ENCODE measurements at regions not wholly inside any gene's neighbourhood (a gene's known extent, or its start where the extent isn't known, plus 50 kb on each side); places are given as distances from the start of the nearest gene placed in this dataset.

DNA sequence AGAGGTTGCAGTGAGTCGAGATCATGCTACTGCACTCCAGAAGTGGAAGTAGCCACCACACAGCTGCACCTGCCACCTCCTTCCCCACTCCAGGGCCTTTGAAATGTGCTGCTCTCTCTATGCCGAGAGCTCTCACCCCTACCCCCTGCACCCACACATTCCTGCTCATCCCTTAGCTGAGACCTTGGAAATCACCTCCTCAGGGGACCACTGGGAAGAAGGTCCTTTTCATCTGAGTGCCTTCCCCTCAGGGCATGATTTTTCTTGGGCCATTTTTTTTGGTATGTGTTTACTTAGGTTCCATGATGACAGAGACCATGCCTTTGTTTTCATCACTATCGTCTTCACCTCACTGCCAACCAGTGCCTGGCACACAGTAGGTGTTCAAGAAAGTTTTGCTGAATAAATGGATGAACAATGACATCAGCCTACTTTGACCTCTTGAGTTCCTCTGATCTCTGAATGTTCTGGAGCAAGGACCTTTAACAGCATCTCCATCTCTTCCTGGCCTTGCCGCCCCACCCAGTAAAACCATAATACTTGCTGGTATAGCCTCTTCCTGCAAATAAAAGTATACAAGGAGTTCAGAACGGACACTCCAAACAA lies 166.6 kb upstream of the KLF14 start:
- Mint-ChIP-seq H3K36me3 (no peaks in the 10 kb centered on the region), H3K27ac (no peak overlapping the region), H3K4me1 (ENCODE audit: unreplicated experiment) (peaks cover 49% of the 10 kb centered on the region), H3K4me3 (no peak overlapping the region), H3K9me3 (peaks cover 4% of the 10 kb centered on the region), H3K27me3 (peaks cover 57% of the 10 kb centered on the region)
- no peak for DNase-seq (ENCODE audit: extremely low spot score, unreplicated experiment)
- TF ChIP-seq, protein P1, sequence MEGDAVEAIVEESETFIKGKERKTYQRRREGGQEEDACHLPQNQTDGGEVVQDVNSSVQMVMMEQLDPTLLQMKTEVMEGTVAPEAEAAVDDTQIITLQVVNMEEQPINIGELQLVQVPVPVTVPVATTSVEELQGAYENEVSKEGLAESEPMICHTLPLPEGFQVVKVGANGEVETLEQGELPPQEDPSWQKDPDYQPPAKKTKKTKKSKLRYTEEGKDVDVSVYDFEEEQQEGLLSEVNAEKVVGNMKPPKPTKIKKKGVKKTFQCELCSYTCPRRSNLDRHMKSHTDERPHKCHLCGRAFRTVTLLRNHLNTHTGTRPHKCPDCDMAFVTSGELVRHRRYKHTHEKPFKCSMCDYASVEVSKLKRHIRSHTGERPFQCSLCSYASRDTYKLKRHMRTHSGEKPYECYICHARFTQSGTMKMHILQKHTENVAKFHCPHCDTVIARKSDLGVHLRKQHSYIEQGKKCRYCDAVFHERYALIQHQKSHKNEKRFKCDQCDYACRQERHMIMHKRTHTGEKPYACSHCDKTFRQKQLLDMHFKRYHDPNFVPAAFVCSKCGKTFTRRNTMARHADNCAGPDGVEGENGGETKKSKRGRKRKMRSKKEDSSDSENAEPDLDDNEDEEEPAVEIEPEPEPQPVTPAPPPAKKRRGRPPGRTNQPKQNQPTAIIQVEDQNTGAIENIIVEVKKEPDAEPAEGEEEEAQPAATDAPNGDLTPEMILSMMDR (conservative IDR thresholded peaks at IDR 0.05) = no peak

DNA sequence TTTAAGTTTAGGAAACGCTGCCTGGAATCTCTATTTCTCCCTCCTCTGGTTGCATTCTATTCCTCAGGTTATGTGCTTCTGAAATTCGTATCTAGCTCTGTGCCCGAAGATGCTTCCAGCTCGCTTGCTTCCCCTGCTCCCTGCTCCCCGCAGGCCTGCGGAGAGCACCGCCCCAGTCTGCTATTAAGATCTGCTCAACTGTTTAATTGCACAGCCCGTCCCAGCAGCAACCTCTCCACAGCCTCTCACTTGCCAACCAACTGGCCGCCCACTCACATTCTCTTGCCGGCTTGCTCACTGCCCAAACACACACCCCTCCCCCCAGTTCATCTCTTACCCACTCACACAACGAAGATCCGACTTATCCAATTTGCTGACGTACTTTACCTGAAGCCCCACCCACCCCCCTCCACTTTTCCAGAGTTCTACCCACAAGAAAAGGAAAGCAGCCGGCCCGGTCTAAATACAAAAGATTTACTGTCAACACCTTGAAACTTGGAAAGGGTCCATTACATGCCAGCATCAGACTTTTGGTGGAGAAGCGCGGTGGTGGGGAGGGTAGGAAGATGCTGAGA lies 167.3 kb upstream of the KLF14 start:
- Mint-ChIP-seq H3K27me3 (peaks cover 50% of the 10 kb centered on the region), H3K9me3 (peaks cover 4% of the 10 kb centered on the region), H3K4me1 (ENCODE audit: unreplicated experiment) (peaks cover 43% of the 10 kb centered on the region), H3K36me3 (no peaks in the 10 kb centered on the region), H3K27ac (peak overlapping the region; percentile 57), H3K4me3 (peak overlapping the region; percentile 57)
- DNase-seq (ENCODE audit: extremely low spot score, unreplicated experiment) = no peak
- TF ChIP-seq, protein P1 (conservative IDR thresholded peaks at IDR 0.05) = no peak

DNA sequence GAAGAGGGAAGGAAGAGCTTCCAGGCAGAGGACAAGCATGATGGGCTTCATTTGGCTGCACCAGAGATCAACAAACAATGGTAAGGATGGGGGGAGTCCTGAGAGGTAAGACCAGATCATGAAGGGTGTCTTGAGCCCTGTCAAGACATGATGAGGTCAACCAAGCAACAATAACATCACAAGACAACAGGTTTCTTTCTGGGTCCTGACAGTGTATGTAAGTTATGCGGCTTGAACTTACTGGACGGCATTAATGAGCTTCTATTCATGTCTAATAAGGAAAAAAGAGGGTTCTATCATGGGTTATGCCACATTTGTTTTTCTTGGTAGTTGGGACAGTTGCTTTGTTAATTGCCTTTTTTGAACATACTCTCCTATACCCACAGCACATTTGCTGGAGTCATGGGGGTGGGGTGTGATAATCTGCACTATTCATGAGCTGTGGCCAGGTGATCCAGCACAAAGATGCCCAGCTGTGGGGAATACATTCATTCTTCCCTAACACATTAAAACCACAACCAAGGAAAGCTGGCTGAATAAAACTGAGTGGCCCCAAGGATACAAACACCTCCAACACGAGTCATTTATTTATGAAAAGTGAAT lies 168.8 kb upstream of the KLF14 start:
- Mint-ChIP-seq H3K4me3 (no peak overlapping the region), H3K4me1 (ENCODE audit: unreplicated experiment) (peaks cover 34% of the 10 kb centered on the region), H3K27me3 (peaks cover 43% of the 10 kb centered on the region), H3K27ac (no peak overlapping the region), H3K9me3 (peaks cover 4% of the 10 kb centered on the region), H3K36me3 (no peaks in the 10 kb centered on the region)
- DNase-seq (ENCODE audit: extremely low spot score, unreplicated experiment) = no peak
- TF ChIP-seq, protein P1 (conservative IDR thresholded peaks at IDR 0.05) = no peak

DNA sequence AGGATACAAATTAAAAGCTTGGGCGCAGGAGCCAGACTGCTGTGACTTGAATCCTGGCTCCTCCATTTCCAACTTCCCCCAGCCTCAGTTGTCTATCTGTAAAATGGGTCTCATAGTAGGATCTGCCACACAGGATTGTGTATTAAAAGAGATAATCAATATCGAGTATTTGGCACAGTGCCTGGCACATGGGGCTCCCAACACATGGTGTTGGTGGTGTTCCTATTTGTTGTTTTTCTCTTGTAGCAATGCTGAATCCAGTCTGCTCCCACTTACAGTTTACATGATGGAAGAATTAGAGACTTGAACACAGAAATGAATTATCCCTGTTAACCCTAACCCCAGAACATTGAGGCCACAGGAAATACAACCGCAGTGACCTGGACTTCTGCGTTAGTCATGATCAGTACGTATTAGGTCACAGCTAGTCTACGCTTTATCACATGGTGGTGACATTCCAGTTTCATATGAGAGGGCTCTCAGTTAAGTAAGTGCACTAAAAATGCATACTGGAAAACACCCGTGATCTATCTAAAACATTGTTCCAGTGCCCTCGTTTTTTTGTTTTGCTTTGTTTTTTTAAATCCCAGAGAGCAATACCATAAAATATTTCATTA lies 169.5 kb upstream of the KLF14 start:
- Mint-ChIP-seq H3K4me1 (ENCODE audit: unreplicated experiment) (peaks cover 34% of the 10 kb centered on the region), H3K9me3 (peaks cover 4% of the 10 kb centered on the region), H3K36me3 (no peaks in the 10 kb centered on the region), H3K27me3 (peaks cover 43% of the 10 kb centered on the region), H3K4me3 (no peak overlapping the region), H3K27ac (peak overlapping the region; percentile 78)
- TF ChIP-seq, protein P1 (conservative IDR thresholded peaks at IDR 0.05) = no peak
- no peak for DNase-seq (ENCODE audit: extremely low spot score, unreplicated experiment)

DNA sequence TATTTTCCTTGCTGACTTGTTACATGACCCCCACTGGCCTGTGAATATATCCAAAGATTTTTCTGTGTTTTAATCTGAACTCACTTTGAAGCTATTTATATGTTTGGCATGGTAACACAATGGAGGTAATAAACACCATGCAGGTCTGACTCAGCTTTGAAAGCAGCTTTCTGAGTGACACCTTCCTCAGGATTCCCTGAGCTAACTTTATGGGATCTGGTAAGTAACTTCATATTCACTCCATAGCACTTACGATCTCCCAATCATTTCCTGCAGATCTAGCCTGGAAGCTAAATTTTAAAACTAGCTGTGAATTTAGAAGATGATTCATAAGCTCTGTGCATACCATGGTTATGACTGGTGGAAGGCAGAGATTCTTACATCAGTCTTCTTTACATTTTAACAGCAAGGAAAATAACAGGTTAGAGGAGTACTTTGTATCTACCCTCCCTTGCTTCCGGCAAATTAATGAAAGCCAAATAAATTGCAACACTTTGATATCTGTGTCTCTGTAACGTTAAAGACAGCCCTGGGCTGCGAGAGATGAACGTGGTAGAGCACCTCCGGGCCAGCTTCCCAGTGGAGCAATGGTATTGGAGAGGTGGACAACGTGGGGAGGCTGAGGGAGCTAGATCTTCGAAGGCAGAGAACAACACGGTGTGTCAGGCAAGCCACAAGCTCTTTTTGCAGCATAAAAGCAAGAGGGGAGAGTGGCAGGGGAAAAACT lies 170.2 kb upstream of the KLF14 start:
- Mint-ChIP-seq H3K9me3 (peaks cover 4% of the 10 kb centered on the region), H3K4me1 (ENCODE audit: unreplicated experiment) (peaks cover 34% of the 10 kb centered on the region), H3K4me3 (peak overlapping the region; percentile 59), H3K27me3 (peaks cover 45% of the 10 kb centered on the region), H3K36me3 (no peaks in the 10 kb centered on the region), H3K27ac (peak overlapping the region; percentile 78)
- TF ChIP-seq, protein P1 (conservative IDR thresholded peaks at IDR 0.05) = no peak
- DNase-seq (ENCODE audit: extremely low spot score, unreplicated experiment) = no peak
